ENCODE measurements at regions not wholly inside any gene's neighbourhood (a gene's known extent, or its start where the extent isn't known, plus 50 kb on each side); places are given as distances from the start of the nearest gene placed in this dataset.

GRCh38 chr4:106650701-106651100 is 282.1 kb upstream of the GIMD1 start:
- TF ChIP-seq TCF12 (IDR thresholded peaks at IDR 0.05; ENCODE audit: low read depth): no peak
- TF ChIP-seq REST (IDR thresholded peaks at IDR 0.05; ENCODE audit: low read depth): no peak
- TF ChIP-seq, protein P1, sequence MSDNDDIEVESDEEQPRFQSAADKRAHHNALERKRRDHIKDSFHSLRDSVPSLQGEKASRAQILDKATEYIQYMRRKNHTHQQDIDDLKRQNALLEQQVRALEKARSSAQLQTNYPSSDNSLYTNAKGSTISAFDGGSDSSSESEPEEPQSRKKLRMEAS (IDR thresholded peaks at IDR 0.05): no peak
- no peak for TF ChIP-seq FOXM1 (IDR thresholded peaks at IDR 0.05; ENCODE audit: borderline replicate concordance, low read depth)
- no peak for TF ChIP-seq EP300 (IDR thresholded peaks at IDR 0.05; ENCODE audit: borderline replicate concordance)

All from Ishikawa (cell line).